Right lobe of liver (tissue), 4 donors: ENCODE measurements at regions not wholly inside any gene's neighbourhood (a gene's known extent, or its start where the extent isn't known, plus 50 kb on each side); places are given as distances from the start of the nearest gene placed in this dataset.

Experiments
- POLR2A ChIP-seq: fragments of 450-650 bp; IDR thresholded peaks from one replicate; pipeline ENCODE4 v1.6.1; 2017; ENCODE audit warnings: antibody characterized with exemption, mild to moderate bottlenecking
- TF ChIP-seq, protein P1 (sequence below), 4 donors: fragments of 200-600 bp in 3 of 4; fragments of 450-650 bp in 1 of 4; IDR thresholded peaks; one replicate each; pipeline versions ENCODE4 v1.5.1 to v1.8.0; 2016 to 2022; ENCODE audit warnings: antibody characterized with exemption in 4 of 4, mild to moderate bottlenecking in 2 of 4
- donor health status: DM: no; HTN: no; CAD: no.
- donor health status: DM: no; HTN: no; CAD: no.
- donor health status: DM: no; HTN: yes; CAD: no.

DNA sequence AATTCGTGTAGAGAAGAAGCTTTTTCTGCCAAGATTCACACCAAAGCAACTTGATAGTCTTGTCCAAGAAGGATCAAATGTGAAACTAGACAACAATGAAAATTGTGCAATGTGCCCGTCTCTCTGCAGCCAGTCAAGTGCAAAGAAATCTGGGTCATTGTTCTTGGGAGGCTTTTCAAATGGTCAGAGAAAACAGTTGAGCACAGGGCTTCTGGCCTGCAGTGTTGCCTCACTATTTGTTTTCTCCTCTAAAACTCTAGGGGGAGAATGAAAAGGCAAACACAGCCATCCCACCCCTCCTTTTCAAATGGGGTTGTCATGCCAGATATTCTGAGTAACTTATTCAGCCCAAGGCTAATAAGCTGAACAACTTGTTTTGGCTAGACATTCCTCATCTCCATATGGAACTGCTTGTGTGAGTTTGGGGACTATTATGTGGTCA is 417.6 kb upstream of the CDIN1 start:
- TF ChIP-seq, protein P1, sequence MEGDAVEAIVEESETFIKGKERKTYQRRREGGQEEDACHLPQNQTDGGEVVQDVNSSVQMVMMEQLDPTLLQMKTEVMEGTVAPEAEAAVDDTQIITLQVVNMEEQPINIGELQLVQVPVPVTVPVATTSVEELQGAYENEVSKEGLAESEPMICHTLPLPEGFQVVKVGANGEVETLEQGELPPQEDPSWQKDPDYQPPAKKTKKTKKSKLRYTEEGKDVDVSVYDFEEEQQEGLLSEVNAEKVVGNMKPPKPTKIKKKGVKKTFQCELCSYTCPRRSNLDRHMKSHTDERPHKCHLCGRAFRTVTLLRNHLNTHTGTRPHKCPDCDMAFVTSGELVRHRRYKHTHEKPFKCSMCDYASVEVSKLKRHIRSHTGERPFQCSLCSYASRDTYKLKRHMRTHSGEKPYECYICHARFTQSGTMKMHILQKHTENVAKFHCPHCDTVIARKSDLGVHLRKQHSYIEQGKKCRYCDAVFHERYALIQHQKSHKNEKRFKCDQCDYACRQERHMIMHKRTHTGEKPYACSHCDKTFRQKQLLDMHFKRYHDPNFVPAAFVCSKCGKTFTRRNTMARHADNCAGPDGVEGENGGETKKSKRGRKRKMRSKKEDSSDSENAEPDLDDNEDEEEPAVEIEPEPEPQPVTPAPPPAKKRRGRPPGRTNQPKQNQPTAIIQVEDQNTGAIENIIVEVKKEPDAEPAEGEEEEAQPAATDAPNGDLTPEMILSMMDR (IDR thresholded peaks at IDR 0.05): no peak
- TF ChIP-seq POLR2A: no peak
